ENCODE measurements at regions not wholly inside any gene's neighbourhood (a gene's known extent, or its start where the extent isn't known, plus 50 kb on each side); places are given as distances from the start of the nearest gene placed in this dataset.

GRCh38 chr3:83002869-83003445, 1241.5 kb upstream of the GBE1 start:
- TF ChIP-seq, protein P1, sequence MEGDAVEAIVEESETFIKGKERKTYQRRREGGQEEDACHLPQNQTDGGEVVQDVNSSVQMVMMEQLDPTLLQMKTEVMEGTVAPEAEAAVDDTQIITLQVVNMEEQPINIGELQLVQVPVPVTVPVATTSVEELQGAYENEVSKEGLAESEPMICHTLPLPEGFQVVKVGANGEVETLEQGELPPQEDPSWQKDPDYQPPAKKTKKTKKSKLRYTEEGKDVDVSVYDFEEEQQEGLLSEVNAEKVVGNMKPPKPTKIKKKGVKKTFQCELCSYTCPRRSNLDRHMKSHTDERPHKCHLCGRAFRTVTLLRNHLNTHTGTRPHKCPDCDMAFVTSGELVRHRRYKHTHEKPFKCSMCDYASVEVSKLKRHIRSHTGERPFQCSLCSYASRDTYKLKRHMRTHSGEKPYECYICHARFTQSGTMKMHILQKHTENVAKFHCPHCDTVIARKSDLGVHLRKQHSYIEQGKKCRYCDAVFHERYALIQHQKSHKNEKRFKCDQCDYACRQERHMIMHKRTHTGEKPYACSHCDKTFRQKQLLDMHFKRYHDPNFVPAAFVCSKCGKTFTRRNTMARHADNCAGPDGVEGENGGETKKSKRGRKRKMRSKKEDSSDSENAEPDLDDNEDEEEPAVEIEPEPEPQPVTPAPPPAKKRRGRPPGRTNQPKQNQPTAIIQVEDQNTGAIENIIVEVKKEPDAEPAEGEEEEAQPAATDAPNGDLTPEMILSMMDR (optimal IDR thresholded peaks at IDR 0.05 in 1 of 3, IDR thresholded peaks at IDR 0.05 in 1 of 3, conservative IDR thresholded peaks at IDR 0.05 in 1 of 3; ENCODE audit: extremely low read depth in 1 of 3, insufficient read depth in 2 of 3, low read length in 3 of 3): no peak
- no peak for TF ChIP-seq EZH2 (IDR thresholded peaks at IDR 0.05; ENCODE audit: low read length)

Data from keratinocyte (primary cell).